Mammary epithelial cell (primary cell): ENCODE measurements at regions not wholly inside any gene's neighbourhood (a gene's known extent, or its start where the extent isn't known, plus 50 kb on each side); places are given as distances from the start of the nearest gene placed in this dataset.

Experiments
- EZH2 ChIP-seq: IDR thresholded peaks from 2 replicates; pipeline ENCODE4 v1.6.1; 2012; ENCODE audit warnings: low read length, inconsistent platforms, borderline replicate concordance
- TF ChIP-seq, protein P1 (sequence below), 2 donors: IDR thresholded peaks in 1 of 2; conservative IDR thresholded peaks in 1 of 2; 2 replicates each; pipeline ENCODE4 v1.5.1; 2011 to 2012; ENCODE audit warnings: inconsistent platforms in 2 of 2, low read length in 2 of 2, mild to moderate bottlenecking in 2 of 2, control low read depth in 1 of 2, low read depth in 1 of 2; ENCODE audit not compliant: insufficient read depth in 1 of 2; ENCODE audit errors: extremely low read depth in 1 of 2

- TF ChIP-seq, protein P1, sequence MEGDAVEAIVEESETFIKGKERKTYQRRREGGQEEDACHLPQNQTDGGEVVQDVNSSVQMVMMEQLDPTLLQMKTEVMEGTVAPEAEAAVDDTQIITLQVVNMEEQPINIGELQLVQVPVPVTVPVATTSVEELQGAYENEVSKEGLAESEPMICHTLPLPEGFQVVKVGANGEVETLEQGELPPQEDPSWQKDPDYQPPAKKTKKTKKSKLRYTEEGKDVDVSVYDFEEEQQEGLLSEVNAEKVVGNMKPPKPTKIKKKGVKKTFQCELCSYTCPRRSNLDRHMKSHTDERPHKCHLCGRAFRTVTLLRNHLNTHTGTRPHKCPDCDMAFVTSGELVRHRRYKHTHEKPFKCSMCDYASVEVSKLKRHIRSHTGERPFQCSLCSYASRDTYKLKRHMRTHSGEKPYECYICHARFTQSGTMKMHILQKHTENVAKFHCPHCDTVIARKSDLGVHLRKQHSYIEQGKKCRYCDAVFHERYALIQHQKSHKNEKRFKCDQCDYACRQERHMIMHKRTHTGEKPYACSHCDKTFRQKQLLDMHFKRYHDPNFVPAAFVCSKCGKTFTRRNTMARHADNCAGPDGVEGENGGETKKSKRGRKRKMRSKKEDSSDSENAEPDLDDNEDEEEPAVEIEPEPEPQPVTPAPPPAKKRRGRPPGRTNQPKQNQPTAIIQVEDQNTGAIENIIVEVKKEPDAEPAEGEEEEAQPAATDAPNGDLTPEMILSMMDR (conservative IDR thresholded peaks at IDR 0.05 in 1 of 2, IDR thresholded peaks at IDR 0.05 in 1 of 2; ENCODE audit: extremely low read depth in 1 of 2, insufficient read depth in 1 of 2, low read depth in 1 of 2, low read length in 2 of 2): no peak
- TF ChIP-seq EZH2: no peak
Observed at GRCh38 chr1:188826800-188827199, 1650.9 kb downstream of the BRINP3 start.
